SK-N-SH (cell line): ENCODE measurements at regions not wholly inside any gene's neighbourhood (a gene's known extent, or its start where the extent isn't known, plus 50 kb on each side); places are given as distances from the start of the nearest gene placed in this dataset.

Experiments
- CTCF ChIA-PET: fragments of 300-600, 350-600 bp; formaldehyde crosslinking; extraction: SDS; loops from one replicate; lab custom pipeline; 2021; lab: Yijun Ruan, JAX
- POLR2A ChIA-PET: fragments of 350-600 bp; sonication (Branson Sonifier 250); formaldehyde crosslinking; extraction: SDS; loops from one replicate; lab custom pipeline; 2020; ENCODE audit warnings: antibody characterized with exemption, inconsistent platforms; lab: Yijun Ruan, JAX
- DNase-seq: peaks from one replicate; pipeline ENCODE4 v3.0.0; 2012
- H2AFZ ChIP-seq: fragments of 200-600 bp; sonication (generic); 2 replicates; pipeline ENCODE4 v1.8.1; 2016; ENCODE audit warnings: antibody characterized with exemption, mild to moderate bottlenecking, low read depth
- H3F3A ChIP-seq: fragments of 200-600 bp; sonication (generic); replicated peaks from 2 replicates; pipeline ENCODE3; 2016; ENCODE audit warnings: antibody characterized with exemption, mild to moderate bottlenecking; ENCODE audit not compliant: insufficient read depth
- H3K27ac ChIP-seq, 2 experiments: fragments of 200-500 bp in 1 of 2; fragments of 200-600 bp in 1 of 2; sonication (Bioruptor generic) in 1 of 2; sonication (generic), shearing (Covaris generic) in 1 of 2; 2 replicates each; pipeline versions ENCODE4 v1.5.1 to v1.6.1; 2014 to 2016; ENCODE audit warnings: low read depth in 2 of 2, inconsistent platforms in 1 of 2, low read length in 1 of 2, mild to moderate bottlenecking in 1 of 2, mixed read lengths in 1 of 2
- H3K27me3 ChIP-seq: fragments of 200-600 bp; sonication (generic), shearing (Covaris generic); 2 replicates; pipeline ENCODE4 v1.6.1; 2016; ENCODE audit warnings: mixed run types; ENCODE audit not compliant: insufficient read depth
- H3K36me3 ChIP-seq, 2 experiments: fragments of 200-500 bp in 1 of 2; fragments of 200-600 bp in 1 of 2; sonication (Bioruptor generic) in 1 of 2; sonication (generic) in 1 of 2; replicated peaks in 1 of 2; 2 replicates each; pipeline versions ENCODE3 to v1.5.1; 2014 to 2016; ENCODE audit warnings: low read length in 1 of 2, mild to moderate bottlenecking in 1 of 2; ENCODE audit not compliant: insufficient read depth in 2 of 2, control insufficient read depth in 1 of 2
- H3K4me1 ChIP-seq, 2 experiments: fragments of 200-500 bp in 1 of 2; fragments of 200-600 bp in 1 of 2; sonication (Bioruptor generic) in 1 of 2; sonication (generic), shearing (Covaris generic) in 1 of 2; 2 replicates each; pipeline versions ENCODE4 v1.5.1 to v1.6.1; 2014 to 2016; ENCODE audit warnings: low read depth in 1 of 2, low read length in 1 of 2, mixed run types in 1 of 2; ENCODE audit not compliant: insufficient read depth in 2 of 2, control insufficient read depth in 1 of 2
- H3K4me2 ChIP-seq: fragments of 200-600 bp; sonication (generic), shearing (Covaris generic); 2 replicates; pipeline ENCODE4 v1.6.1; 2017; ENCODE audit warnings: mixed run types
- H3K4me3 ChIP-seq, 2 experiments: fragments of 200-500 bp in 1 of 2; fragments of 200-600 bp in 1 of 2; sonication (Bioruptor generic) in 1 of 2; sonication (generic), shearing (Covaris generic) in 1 of 2; 2 replicates each; pipeline versions ENCODE4 v1.5.1 to v1.8.1; 2014 to 2016; ENCODE audit warnings: low read depth in 2 of 2, inconsistent platforms in 1 of 2, low read length in 1 of 2, mild to moderate bottlenecking in 1 of 2, mixed read lengths in 1 of 2, moderate library complexity in 1 of 2
- H3K79me2 ChIP-seq: fragments of 200-600 bp; sonication (generic); 2 replicates; pipeline ENCODE4 v1.8.1; 2017; ENCODE audit warnings: mild to moderate bottlenecking; ENCODE audit not compliant: insufficient read depth
- H3K9ac ChIP-seq: fragments of 200-600 bp; sonication (generic); 2 replicates; pipeline ENCODE4 v1.6.1; 2017; ENCODE audit warnings: mixed run types
- H3K9me2 ChIP-seq: fragments of 200-600 bp; sonication (generic); 2 replicates; pipeline ENCODE4 v1.6.1; 2017; ENCODE audit warnings: mixed run types
- H3K9me3 ChIP-seq: fragments of 200-600 bp; sonication (generic); 2 replicates; pipeline ENCODE4 v1.6.1; 2017; ENCODE audit warnings: mixed run types, mild to moderate bottlenecking, moderate library complexity
- H4K20me1 ChIP-seq: fragments of 200-600 bp; sonication (generic); 2 replicates; pipeline ENCODE4 v1.6.1; 2017; ENCODE audit warnings: mild to moderate bottlenecking, mixed run types; ENCODE audit not compliant: insufficient read depth
- ELF1 ChIP-seq: IDR thresholded peaks from 2 replicates; pipeline ENCODE4 v1.4.0; 2012
- EP300 ChIP-seq, 2 experiments: IDR thresholded peaks; 2 replicates each; pipeline versions ENCODE4 v1.4.0 to v1.6.1; 2012; ENCODE audit warnings: borderline replicate concordance in 1 of 2, low read depth in 1 of 2, low read length in 1 of 2
- EZH2phosphoT487 ChIP-seq: fragments of 200-600 bp; sonication (generic); IDR thresholded peaks from 2 replicates; pipeline ENCODE4 v1.6.1; 2017; ENCODE audit warnings: low read depth, mixed run types, mild to moderate bottlenecking, antibody characterized with exemption, moderate library complexity, borderline replicate concordance
- FOXJ3 ChIP-seq: sonication (generic); formaldehyde crosslinking; IDR thresholded peaks from 2 replicates; pipeline ENCODE4 v1.5.1; 2020; ENCODE audit warnings: mild to moderate bottlenecking, missing genetic modification reagents
- GABPA ChIP-seq: IDR thresholded peaks from 2 replicates; pipeline ENCODE4 v1.4.0; 2012; ENCODE audit warnings: low read depth, mild to moderate bottlenecking
- IRF3 ChIP-seq: fragments of 150-350 bp; IDR thresholded peaks from 2 replicates; pipeline ENCODE4 v1.6.1; 2016; ENCODE audit warnings: mild to moderate bottlenecking, low read depth, low read length
- MEF2A ChIP-seq: IDR thresholded peaks from 2 replicates; pipeline ENCODE4 v1.4.0; 2012; ENCODE audit warnings: low read depth, borderline replicate concordance
- RCOR1 ChIP-seq: fragments of 150-350 bp; IDR thresholded peaks from 2 replicates; pipeline ENCODE4 v1.6.1; 2017; ENCODE audit warnings: antibody characterized with exemption, low read length
- REST ChIP-seq: IDR thresholded peaks from 2 replicates; pipeline ENCODE4 v1.6.1; 2012; ENCODE audit warnings: mild to moderate bottlenecking, low read depth, low read length, moderate library complexity
- SIN3A ChIP-seq: IDR thresholded peaks from 2 replicates; pipeline ENCODE4 v1.6.1; 2012; ENCODE audit warnings: low read depth, mild to moderate bottlenecking, low read length, moderate library complexity, borderline replicate concordance
- TAF1 ChIP-seq: IDR thresholded peaks from 2 replicates; pipeline ENCODE4 v1.6.1; 2012; ENCODE audit warnings: low read depth, mild to moderate bottlenecking, low read length, moderate library complexity, borderline replicate concordance
- WGBS: methylation state at CpG from one replicate; pipeline ENCODE4 v1.1.6; 2017; ENCODE audit warnings: low lambda C conversion rate; 5-methylcytosine and 5-hydroxymethylcytosine counted together
- TF ChIP-seq, protein P1 (sequence below): IDR thresholded peaks from 2 replicates; pipeline ENCODE4; 2012
- TF ChIP-seq, protein P2 (sequence below): IDR thresholded peaks from 2 replicates; pipeline ENCODE4 v1.4.0; 2012; ENCODE audit warnings: low read depth, borderline replicate concordance
- TF ChIP-seq, protein P3 (sequence below): IDR thresholded peaks from 2 replicates; pipeline ENCODE4 v1.4.0; 2012; ENCODE audit warnings: low read depth

DNA sequence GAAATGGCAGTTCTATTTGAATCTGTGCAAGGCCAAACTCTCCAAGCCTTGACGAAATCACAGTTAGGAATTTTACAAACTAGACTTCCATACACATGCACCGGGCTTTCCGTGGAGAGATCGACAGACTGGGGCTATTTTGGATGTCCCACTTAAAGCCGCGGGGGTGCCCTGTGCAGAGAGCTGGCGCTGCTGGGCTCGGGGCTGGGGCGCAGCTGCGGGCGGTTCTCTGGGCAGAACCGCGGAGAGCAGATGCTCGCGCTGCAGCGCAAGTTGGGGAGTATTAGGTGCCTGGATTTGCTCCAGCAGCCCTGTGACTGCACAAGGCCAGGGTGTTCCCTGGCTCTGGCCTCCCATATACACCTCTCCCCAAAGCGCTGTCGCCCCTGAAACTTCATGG is 67.2 kb downstream of the SPATA19 start:
- Histone ChIP-seq H3F3A (no peaks in the 10 kb centered on the region), H3K9me3 (no peaks in the 10 kb centered on the region), H3K9me2 (no peaks in the 10 kb centered on the region), H3K9ac (no peak overlapping the region), H3K79me2 (no peaks in the 10 kb centered on the region), H2AFZ (no peak overlapping the region), H3K4me3 (no peak overlapping the region), H4K20me1 (no peaks in the 10 kb centered on the region), H3K27me3 (no peaks in the 10 kb centered on the region), H3K27ac (no peak overlapping the region), H3K4me2 (no peak overlapping the region), H3K36me3 (no peaks in the 10 kb centered on the region), H3K4me1 (no peaks in the 10 kb centered on the region)
- DNase-seq, result no peak
- CTCF ChIA-PET, result no interaction called here
- POLR2A ChIA-PET, result no interaction called here
- 20% methylated on average over 3 of the region's 18 CpGs for WGBS
- TF ChIP-seq TAF1 (no peak), REST (no peak), SIN3A (no peak), EZH2phosphoT487 (no peak), ELF1 (no peak), EP300 (IDR thresholded peaks at IDR 0.05; ENCODE audit: borderline replicate concordance in 1 of 2, low read depth in 1 of 2, low read length in 1 of 2) (no peak), MEF2A (no peak), IRF3 (no peak), GABPA (no peak), RCOR1 (no peak), FOXJ3 (CRISPR knock-in tag) (no peak)
- TF ChIP-seq, protein P1, sequence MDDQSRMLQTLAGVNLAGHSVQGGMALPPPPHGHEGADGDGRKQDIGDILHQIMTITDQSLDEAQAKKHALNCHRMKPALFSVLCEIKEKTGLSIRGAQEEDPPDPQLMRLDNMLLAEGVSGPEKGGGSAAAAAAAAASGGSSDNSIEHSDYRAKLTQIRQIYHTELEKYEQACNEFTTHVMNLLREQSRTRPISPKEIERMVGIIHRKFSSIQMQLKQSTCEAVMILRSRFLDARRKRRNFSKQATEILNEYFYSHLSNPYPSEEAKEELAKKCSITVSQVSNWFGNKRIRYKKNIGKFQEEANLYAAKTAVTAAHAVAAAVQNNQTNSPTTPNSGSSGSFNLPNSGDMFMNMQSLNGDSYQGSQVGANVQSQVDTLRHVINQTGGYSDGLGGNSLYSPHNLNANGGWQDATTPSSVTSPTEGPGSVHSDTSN, result no peak
- TF ChIP-seq, protein P2, sequence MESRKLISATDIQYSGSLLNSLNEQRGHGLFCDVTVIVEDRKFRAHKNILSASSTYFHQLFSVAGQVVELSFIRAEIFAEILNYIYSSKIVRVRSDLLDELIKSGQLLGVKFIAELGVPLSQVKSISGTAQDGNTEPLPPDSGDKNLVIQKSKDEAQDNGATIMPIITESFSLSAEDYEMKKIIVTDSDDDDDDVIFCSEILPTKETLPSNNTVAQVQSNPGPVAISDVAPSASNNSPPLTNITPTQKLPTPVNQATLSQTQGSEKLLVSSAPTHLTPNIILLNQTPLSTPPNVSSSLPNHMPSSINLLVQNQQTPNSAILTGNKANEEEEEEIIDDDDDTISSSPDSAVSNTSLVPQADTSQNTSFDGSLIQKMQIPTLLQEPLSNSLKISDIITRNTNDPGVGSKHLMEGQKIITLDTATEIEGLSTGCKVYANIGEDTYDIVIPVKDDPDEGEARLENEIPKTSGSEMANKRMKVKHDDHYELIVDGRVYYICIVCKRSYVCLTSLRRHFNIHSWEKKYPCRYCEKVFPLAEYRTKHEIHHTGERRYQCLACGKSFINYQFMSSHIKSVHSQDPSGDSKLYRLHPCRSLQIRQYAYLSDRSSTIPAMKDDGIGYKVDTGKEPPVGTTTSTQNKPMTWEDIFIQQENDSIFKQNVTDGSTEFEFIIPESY, result no peak
- TF ChIP-seq, protein P3, sequence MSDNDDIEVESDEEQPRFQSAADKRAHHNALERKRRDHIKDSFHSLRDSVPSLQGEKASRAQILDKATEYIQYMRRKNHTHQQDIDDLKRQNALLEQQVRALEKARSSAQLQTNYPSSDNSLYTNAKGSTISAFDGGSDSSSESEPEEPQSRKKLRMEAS, result no peak
